PC-3 (cell line): ENCODE measurements at regions not wholly inside any gene's neighbourhood (a gene's known extent, or its start where the extent isn't known, plus 50 kb on each side); places are given as distances from the start of the nearest gene placed in this dataset.
A peak's percentile ranks its signal among the peaks of the same experiment; 100 is the strongest.

Experiments used
- ATAC-seq: fragments of 200-7000 bp; cut with Tn5 transposase; 2 replicates; pipeline ENCODE4 v1.9.1; 2020; ENCODE audit warnings: mild to moderate bottlenecking, moderate library complexity
- BruUV-seq: library from RNA; stranded (reverse); fragments of 400-500 nt; replicated peaks from 2 replicates; lab custom pipeline; 2021; lab: Mats Ljungman, UMichigan
- CTCF ChIA-PET: fragments of 300-600 bp; sonication (Branson Sonifier 250); formaldehyde crosslinking; loops from one replicate; lab custom pipeline; 2022; ENCODE audit warnings: antibody characterized with exemption; lab: Charles Lee
- POLR2A ChIA-PET: fragments of 300-600 bp; sonication (Branson Sonifier 250); formaldehyde crosslinking; loops from one replicate; lab custom pipeline; 2022; ENCODE audit warnings: antibody characterized with exemption; ENCODE audit not compliant: unreplicated experiment; lab: Charles Lee
- DNase-seq: peaks from one replicate; pipeline ENCODE4 v3.0.0-alpha.2; 2015
- H2AFZ ChIP-seq: fragments of 300-600 bp; sonication (generic); 2 replicates; pipeline ENCODE4 v1.6.0; 2016; ENCODE audit warnings: antibody characterized with exemption, low read length
- H3F3A ChIP-seq: fragments of 300-600 bp; sonication (generic); one replicate; pipeline ENCODE4 v1.6.0; 2017; ENCODE audit warnings: antibody characterized with exemption, low read length, control low read depth, mild to moderate bottlenecking; ENCODE audit not compliant: unreplicated experiment
- H3K27ac ChIP-seq: fragments of 300-600 bp; sonication (generic); 2 replicates; pipeline ENCODE4 v1.5.1; 2016; ENCODE audit warnings: mild to moderate bottlenecking, low read length
- H3K27me3 ChIP-seq: fragments of 300-600 bp; sonication (generic); 2 replicates; pipeline ENCODE4 v1.6.1; 2016; ENCODE audit warnings: low read length, mixed read lengths
- H3K36me3 ChIP-seq: fragments of 300-600 bp; sonication (generic); 2 replicates; pipeline ENCODE4 v1.6.1; 2016; ENCODE audit warnings: low read depth, mixed run types, low read length, mixed read lengths
- H3K4me1 ChIP-seq: fragments of 300-600 bp; sonication (generic); 2 replicates; pipeline ENCODE4 v1.5.1; 2016; ENCODE audit warnings: low read length; ENCODE audit not compliant: insufficient read depth
- H3K4me2 ChIP-seq: fragments of 300-600 bp; sonication (generic); 2 replicates; pipeline ENCODE4 v1.6.0; 2016; ENCODE audit warnings: low read length
- H3K4me3 ChIP-seq: fragments of 300-600 bp; sonication (generic); 2 replicates; pipeline ENCODE4 v1.5.1; 2016; ENCODE audit warnings: mild to moderate bottlenecking, low read length, mixed read lengths
- H3K79me2 ChIP-seq: fragments of 300-600 bp; sonication (generic); 2 replicates; pipeline ENCODE4 v1.6.1; 2017; ENCODE audit warnings: low read length, mixed read lengths
- H3K9ac ChIP-seq: fragments of 300-600 bp; sonication (generic); 2 replicates; pipeline ENCODE4 v1.6.0; 2016; ENCODE audit warnings: mild to moderate bottlenecking, low read length
- H3K9me2 ChIP-seq: fragments of 300-600 bp; sonication (generic); replicated peaks from 2 replicates; pipeline ENCODE4 v1.6.1; 2016; ENCODE audit warnings: mixed run types, low read length, mixed read lengths
- H3K9me3 ChIP-seq: fragments of 300-600 bp; sonication (generic); 2 replicates; pipeline ENCODE4 v1.6.1; 2016; ENCODE audit warnings: low read length, mixed read lengths
- H4K20me1 ChIP-seq: fragments of 300-600 bp; sonication (generic); 2 replicates; pipeline ENCODE4 v1.6.1; 2016; ENCODE audit warnings: low read length, mixed read lengths
- EZH2 ChIP-seq: fragments of 300-600 bp; sonication (generic); IDR thresholded peaks from one replicate; pipeline ENCODE4 v1.6.1; 2017; ENCODE audit warnings: antibody characterized with exemption, mild to moderate bottlenecking, low read length; ENCODE audit not compliant: unreplicated experiment
- EZH2phosphoT487 ChIP-seq: fragments of 300-600 bp; sonication (generic); IDR thresholded peaks from 2 replicates; pipeline ENCODE4 v1.6.1; 2018; ENCODE audit warnings: mild to moderate bottlenecking, antibody characterized with exemption, low read length, borderline replicate concordance
- intact Hi-C: fragments of 100-400 bp; cut with micrococcal nuclease; formaldehyde crosslinking; loops from 2 replicates; pipeline ENCODE4 v1.9.0; 2023
- TF ChIP-seq, protein P1 (sequence below): fragments of 300-600 bp; sonication (generic); conservative IDR thresholded peaks from 2 replicates; pipeline ENCODE4 v1.5.1; 2017; ENCODE audit warnings: antibody characterized with exemption, low read depth, mild to moderate bottlenecking, low read length

DNA sequence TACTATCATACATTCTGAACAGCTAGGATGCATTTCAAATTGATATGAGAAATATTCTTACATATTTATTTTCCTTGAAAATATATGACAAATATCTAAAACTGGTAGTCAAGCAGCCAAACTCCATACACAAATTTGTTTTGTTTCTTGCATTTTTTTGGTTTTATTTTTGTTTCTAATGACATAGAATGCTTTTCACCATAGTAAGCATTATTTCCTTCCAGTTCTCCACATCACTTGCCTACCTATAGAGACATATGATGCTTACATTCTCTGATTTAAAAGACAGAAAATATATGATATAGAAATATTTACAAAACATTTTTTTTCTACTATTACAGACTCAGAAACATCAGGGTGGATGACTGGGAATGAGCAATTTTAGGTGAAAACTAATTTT lies 726.4 kb upstream of the ADGRL4 start:
- H2AFZ ChIP-seq, result no peak overlapping the region
- no peaks in the 10 kb centered on the region for H3K27me3 ChIP-seq
- ChIA-PET CTCF (no interaction called here), POLR2A (no interaction called here)
- no peak overlapping the region for H3K4me2 ChIP-seq
- no peak overlapping the region for H3K9ac ChIP-seq
- no peak overlapping the region for H3K4me3 ChIP-seq
- ATAC-seq (no peak), DNase-seq (no peak)
- no peaks in the 10 kb centered on the region for H3F3A ChIP-seq
- intact Hi-C loops, result no loop called here
- no peaks in the 10 kb centered on the region for H3K9me2 ChIP-seq
- H3K27ac ChIP-seq, result no peak overlapping the region
- no peaks in the 10 kb centered on the region for H3K36me3 ChIP-seq
- no TSS peak for BruUV-seq
- no peaks in the 10 kb centered on the region for H3K4me1 ChIP-seq
- no peak for TF ChIP-seq EZH2phosphoT487
- TF ChIP-seq, protein P1, sequence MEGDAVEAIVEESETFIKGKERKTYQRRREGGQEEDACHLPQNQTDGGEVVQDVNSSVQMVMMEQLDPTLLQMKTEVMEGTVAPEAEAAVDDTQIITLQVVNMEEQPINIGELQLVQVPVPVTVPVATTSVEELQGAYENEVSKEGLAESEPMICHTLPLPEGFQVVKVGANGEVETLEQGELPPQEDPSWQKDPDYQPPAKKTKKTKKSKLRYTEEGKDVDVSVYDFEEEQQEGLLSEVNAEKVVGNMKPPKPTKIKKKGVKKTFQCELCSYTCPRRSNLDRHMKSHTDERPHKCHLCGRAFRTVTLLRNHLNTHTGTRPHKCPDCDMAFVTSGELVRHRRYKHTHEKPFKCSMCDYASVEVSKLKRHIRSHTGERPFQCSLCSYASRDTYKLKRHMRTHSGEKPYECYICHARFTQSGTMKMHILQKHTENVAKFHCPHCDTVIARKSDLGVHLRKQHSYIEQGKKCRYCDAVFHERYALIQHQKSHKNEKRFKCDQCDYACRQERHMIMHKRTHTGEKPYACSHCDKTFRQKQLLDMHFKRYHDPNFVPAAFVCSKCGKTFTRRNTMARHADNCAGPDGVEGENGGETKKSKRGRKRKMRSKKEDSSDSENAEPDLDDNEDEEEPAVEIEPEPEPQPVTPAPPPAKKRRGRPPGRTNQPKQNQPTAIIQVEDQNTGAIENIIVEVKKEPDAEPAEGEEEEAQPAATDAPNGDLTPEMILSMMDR, result no peak
- no peak for TF ChIP-seq EZH2
- no peaks in the 10 kb centered on the region for H4K20me1 ChIP-seq
- no peaks in the 10 kb centered on the region for H3K9me3 ChIP-seq
- no peaks in the 10 kb centered on the region for H3K79me2 ChIP-seq

DNA sequence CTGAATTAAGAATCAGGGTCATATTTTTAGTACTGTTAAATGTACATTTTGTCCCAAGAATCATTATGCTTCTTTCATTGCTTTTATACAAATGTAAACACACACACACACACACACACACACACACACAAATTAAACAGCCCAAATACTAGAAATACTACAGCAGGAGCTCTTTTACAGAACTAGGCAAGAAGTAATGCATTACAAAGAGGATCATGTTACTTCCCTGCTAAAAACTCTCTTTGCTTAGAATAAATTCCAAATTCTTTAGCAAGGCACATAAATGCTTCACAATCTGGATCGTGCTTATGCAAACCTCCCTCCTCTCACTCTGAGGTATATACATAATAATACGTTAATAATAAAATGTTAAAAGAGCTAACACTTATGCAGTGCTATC lies 720.4 kb upstream of the ADGRL4 start:
- no peak overlapping the region for H3K27ac ChIP-seq
- no peaks in the 10 kb centered on the region for H3F3A ChIP-seq
- DNase-seq (no peak), ATAC-seq (peak; percentile 70)
- no peak overlapping the region for H2AFZ ChIP-seq
- H3K4me2 ChIP-seq, result no peak overlapping the region
- no peaks in the 10 kb centered on the region for H3K27me3 ChIP-seq
- H3K9me3 ChIP-seq, result no peaks in the 10 kb centered on the region
- no peaks in the 10 kb centered on the region for H3K36me3 ChIP-seq
- H3K4me1 ChIP-seq, result no peaks in the 10 kb centered on the region
- POLR2A ChIA-PET, result no interaction called here
- no peak overlapping the region for H3K9ac ChIP-seq
- H3K9me2 ChIP-seq, result no peaks in the 10 kb centered on the region
- no peaks in the 10 kb centered on the region for H3K79me2 ChIP-seq
- CTCF ChIA-PET, result interaction anchor here (0.7 kb wide), 1 partner anchor 31 kb away, joined by 4 read pairs; no protein-coding TSS in a partner anchor
- BruUV-seq, result no TSS peak
- TF ChIP-seq EZH2 (no peak), EZH2phosphoT487 (no peak)
- TF ChIP-seq, protein P1, result no peak
- no peaks in the 10 kb centered on the region for H4K20me1 ChIP-seq
- intact Hi-C loops, result loop anchor here (10.0 kb wide), 1 partner anchor 358 kb away; no protein-coding TSS in a partner anchor
- H3K4me3 ChIP-seq, result no peak overlapping the region

DNA sequence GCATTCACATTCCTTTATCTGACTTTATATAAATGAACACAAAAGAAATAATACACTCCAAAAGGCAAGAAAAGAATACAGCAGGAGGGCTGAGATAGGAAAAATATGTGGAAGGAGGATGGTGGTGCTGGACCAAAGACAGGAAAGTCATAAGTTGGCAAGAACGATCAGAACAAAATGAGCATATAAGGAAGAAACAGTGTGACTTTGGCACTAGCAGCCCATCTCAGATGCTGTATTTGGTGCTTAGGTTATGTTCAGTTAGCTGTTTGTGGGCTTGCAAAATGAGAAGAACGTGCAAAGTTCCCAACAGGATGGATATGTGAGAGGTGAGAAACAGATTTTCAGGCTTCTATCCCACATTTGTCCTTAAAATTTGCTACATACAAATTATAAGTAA lies 719.8 kb upstream of the ADGRL4 start:
- CTCF ChIA-PET, result no interaction called here
- BruUV-seq, result no TSS peak

More for the DNA sequence above, 719.8 kb upstream of the ADGRL4 start:
- no peaks in the 10 kb centered on the region for H3K9me3 ChIP-seq
- no peaks in the 10 kb centered on the region for H3K79me2 ChIP-seq
- POLR2A ChIA-PET, result no interaction called here
- H3F3A ChIP-seq, result no peaks in the 10 kb centered on the region
- H3K9me2 ChIP-seq, result no peaks in the 10 kb centered on the region
- H3K4me1 ChIP-seq, result no peaks in the 10 kb centered on the region
- no peaks in the 10 kb centered on the region for H3K27me3 ChIP-seq
- DNase-seq (no peak), ATAC-seq (no peak)
- H3K9ac ChIP-seq, result no peak overlapping the region
- H3K27ac ChIP-seq, result no peak overlapping the region
- no peak overlapping the region for H3K4me3 ChIP-seq
- H3K4me2 ChIP-seq, result no peak overlapping the region
- H4K20me1 ChIP-seq, result no peaks in the 10 kb centered on the region
- H3K36me3 ChIP-seq, result no peaks in the 10 kb centered on the region
- intact Hi-C loops, result loop anchor here (10.0 kb wide), 1 partner anchor 358 kb away; no protein-coding TSS in a partner anchor
- no peak overlapping the region for H2AFZ ChIP-seq
- TF ChIP-seq, protein P1, result no peak
- TF ChIP-seq EZH2phosphoT487 (no peak), EZH2 (no peak)
